ENCODE measurements at regions not wholly inside any gene's neighbourhood (a gene's known extent, or its start where the extent isn't known, plus 50 kb on each side); places are given as distances from the start of the nearest gene placed in this dataset.
"Not testable (repeated sequence)": the region's sequence is repeated elsewhere in the genome, so short reads cannot be mapped to it uniquely, and the experiment has no call there.

- no peak for ATAC-seq
- TF ChIP-seq ZC3H10 (CRISPR knock-in tag; IDR thresholded peaks at IDR 0.05), result no peak
- TF ChIP-seq ZNF565 (CRISPR knock-in tag; conservative IDR thresholded peaks at IDR 0.05; ENCODE audit: low read depth), result no peak
- TF ChIP-seq BACH2 (CRISPR knock-in tag; IDR thresholded peaks at IDR 0.05; ENCODE audit: borderline replicate concordance), result no peak
- TF ChIP-seq CSDC2 (CRISPR knock-in tag; IDR thresholded peaks at IDR 0.05), result no peak
- TF ChIP-seq OSR1 (CRISPR knock-in tag; IDR thresholded peaks at IDR 0.05), result no peak
- TF ChIP-seq TCF4 (CRISPR knock-in tag; IDR thresholded peaks at IDR 0.05; ENCODE audit: borderline replicate concordance), result no peak
- TF ChIP-seq ZFP30 (CRISPR knock-in tag; IDR thresholded peaks at IDR 0.05), result no peak
Observed at GRCh38 chrX:110532581-110532931, 173.9 kb downstream of the RTL9 start.

DNA sequence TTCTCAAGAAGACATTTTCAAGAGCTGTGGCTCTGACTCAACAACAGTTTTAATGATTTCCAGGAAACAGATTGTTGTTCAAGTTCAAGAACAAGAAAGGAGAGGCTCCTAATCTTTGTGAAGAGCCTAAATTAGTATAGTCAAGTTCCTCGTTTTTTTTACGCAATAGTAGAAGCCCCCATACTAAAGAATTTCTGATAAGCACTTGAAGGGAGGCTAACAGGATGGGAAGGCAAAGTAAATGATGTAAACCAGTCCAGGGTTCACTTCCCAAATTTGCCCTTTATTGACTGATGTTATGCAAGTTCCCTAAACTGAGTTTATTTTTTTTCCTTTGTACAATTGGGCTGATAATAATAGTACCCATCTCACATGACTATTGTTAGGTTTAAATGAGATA lies 178.2 kb downstream of the RTL9 start:
- ATAC-seq, result no peak
- TF ChIP-seq ZNF8 (CRISPR knock-in tag; IDR thresholded peaks at IDR 0.05), result no peak
- no peak for TF ChIP-seq PPARA (CRISPR knock-in tag; IDR thresholded peaks at IDR 0.05; ENCODE audit: borderline replicate concordance)

DNA sequence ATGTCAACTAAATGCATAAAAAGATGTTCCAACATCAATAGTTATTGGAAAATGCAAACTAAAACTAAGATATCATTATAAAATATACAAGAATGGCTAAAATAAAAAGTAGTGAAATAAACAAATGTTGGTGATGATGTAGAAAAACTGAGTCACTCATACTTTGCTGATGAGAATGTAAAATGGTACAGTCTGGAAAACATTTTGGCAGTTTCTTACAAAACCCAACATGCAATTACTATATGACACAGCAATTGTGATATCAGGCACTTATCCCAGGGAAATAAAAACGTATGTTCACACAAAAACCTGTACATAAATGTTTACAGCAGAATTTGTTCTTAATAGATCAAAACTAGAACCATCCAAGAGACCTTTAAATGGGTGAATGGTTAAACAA lies 182.6 kb downstream of the RTL9 start:
- no peak for ATAC-seq
- TF ChIP-seq, protein P1, sequence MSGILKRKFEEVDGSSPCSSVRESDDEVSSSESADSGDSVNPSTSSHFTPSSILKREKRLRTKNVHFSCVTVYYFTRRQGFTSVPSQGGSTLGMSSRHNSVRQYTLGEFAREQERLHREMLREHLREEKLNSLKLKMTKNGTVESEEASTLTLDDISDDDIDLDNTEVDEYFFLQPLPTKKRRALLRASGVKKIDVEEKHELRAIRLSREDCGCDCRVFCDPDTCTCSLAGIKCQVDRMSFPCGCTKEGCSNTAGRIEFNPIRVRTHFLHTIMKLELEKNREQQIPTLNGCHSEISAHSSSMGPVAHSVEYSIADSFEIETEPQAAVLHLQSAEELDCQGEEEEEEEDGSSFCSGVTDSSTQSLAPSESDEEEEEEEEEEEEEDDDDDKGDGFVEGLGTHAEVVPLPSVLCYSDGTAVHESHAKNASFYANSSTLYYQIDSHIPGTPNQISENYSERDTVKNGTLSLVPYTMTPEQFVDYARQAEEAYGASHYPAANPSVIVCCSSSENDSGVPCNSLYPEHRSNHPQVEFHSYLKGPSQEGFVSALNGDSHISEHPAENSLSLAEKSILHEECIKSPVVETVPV (CRISPR knock-in tag; IDR thresholded peaks at IDR 0.05), result no peak
- TF ChIP-seq TOX (CRISPR knock-in tag; IDR thresholded peaks at IDR 0.05; ENCODE audit: borderline replicate concordance), result no peak
- no peak for TF ChIP-seq TCF4 (CRISPR knock-in tag; IDR thresholded peaks at IDR 0.05; ENCODE audit: borderline replicate concordance)
- no peak for TF ChIP-seq ISL1 (CRISPR knock-in tag; IDR thresholded peaks at IDR 0.05)
- TF ChIP-seq ZNF565 (CRISPR knock-in tag; conservative IDR thresholded peaks at IDR 0.05; ENCODE audit: low read depth), result no peak
- no peak for TF ChIP-seq GLIS3 (CRISPR knock-in tag; IDR thresholded peaks at IDR 0.05)
- no peak for TF ChIP-seq ARNTL (CRISPR knock-in tag; IDR thresholded peaks at IDR 0.05; ENCODE audit: borderline replicate concordance, low read depth)

GRCh38 chrX:110550854-110551253 lies 192.2 kb downstream of the RTL9 start:
- not testable (repeated sequence) for ATAC-seq

- no peak for ATAC-seq
- TF ChIP-seq BACH2 (CRISPR knock-in tag; IDR thresholded peaks at IDR 0.05; ENCODE audit: borderline replicate concordance), result no peak
- no peak for TF ChIP-seq ARNTL (CRISPR knock-in tag; IDR thresholded peaks at IDR 0.05; ENCODE audit: borderline replicate concordance, low read depth)
- TF ChIP-seq, protein P2, sequence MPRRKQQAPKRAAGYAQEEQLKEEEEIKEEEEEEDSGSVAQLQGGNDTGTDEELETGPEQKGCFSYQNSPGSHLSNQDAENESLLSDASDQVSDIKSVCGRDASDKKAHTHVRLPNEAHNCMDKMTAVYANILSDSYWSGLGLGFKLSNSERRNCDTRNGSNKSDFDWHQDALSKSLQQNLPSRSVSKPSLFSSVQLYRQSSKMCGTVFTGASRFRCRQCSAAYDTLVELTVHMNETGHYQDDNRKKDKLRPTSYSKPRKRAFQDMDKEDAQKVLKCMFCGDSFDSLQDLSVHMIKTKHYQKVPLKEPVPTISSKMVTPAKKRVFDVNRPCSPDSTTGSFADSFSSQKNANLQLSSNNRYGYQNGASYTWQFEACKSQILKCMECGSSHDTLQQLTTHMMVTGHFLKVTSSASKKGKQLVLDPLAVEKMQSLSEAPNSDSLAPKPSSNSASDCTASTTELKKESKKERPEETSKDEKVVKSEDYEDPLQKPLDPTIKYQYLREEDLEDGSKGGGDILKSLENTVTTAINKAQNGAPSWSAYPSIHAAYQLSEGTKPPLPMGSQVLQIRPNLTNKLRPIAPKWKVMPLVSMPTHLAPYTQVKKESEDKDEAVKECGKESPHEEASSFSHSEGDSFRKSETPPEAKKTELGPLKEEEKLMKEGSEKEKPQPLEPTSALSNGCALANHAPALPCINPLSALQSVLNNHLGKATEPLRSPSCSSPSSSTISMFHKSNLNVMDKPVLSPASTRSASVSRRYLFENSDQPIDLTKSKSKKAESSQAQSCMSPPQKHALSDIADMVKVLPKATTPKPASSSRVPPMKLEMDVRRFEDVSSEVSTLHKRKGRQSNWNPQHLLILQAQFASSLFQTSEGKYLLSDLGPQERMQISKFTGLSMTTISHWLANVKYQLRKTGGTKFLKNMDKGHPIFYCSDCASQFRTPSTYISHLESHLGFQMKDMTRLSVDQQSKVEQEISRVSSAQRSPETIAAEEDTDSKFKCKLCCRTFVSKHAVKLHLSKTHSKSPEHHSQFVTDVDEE (CRISPR knock-in tag; IDR thresholded peaks at IDR 0.05), result no peak
- TF ChIP-seq GLIS3 (CRISPR knock-in tag; IDR thresholded peaks at IDR 0.05), result no peak
- TF ChIP-seq OSR1 (CRISPR knock-in tag; IDR thresholded peaks at IDR 0.05), result no peak
- TF ChIP-seq ZNF565 (CRISPR knock-in tag; conservative IDR thresholded peaks at IDR 0.05; ENCODE audit: low read depth), result no peak
- TF ChIP-seq PPARA (CRISPR knock-in tag; IDR thresholded peaks at IDR 0.05; ENCODE audit: borderline replicate concordance), result no peak
- no peak for TF ChIP-seq ZFP30 (CRISPR knock-in tag; IDR thresholded peaks at IDR 0.05)
- TF ChIP-seq CSDC2 (CRISPR knock-in tag; IDR thresholded peaks at IDR 0.05), result no peak
- TF ChIP-seq, protein P1 (CRISPR knock-in tag; IDR thresholded peaks at IDR 0.05), result no peak
- TF ChIP-seq ZNF70 (CRISPR knock-in tag; IDR thresholded peaks at IDR 0.05), result no peak
- TF ChIP-seq, protein P3, sequence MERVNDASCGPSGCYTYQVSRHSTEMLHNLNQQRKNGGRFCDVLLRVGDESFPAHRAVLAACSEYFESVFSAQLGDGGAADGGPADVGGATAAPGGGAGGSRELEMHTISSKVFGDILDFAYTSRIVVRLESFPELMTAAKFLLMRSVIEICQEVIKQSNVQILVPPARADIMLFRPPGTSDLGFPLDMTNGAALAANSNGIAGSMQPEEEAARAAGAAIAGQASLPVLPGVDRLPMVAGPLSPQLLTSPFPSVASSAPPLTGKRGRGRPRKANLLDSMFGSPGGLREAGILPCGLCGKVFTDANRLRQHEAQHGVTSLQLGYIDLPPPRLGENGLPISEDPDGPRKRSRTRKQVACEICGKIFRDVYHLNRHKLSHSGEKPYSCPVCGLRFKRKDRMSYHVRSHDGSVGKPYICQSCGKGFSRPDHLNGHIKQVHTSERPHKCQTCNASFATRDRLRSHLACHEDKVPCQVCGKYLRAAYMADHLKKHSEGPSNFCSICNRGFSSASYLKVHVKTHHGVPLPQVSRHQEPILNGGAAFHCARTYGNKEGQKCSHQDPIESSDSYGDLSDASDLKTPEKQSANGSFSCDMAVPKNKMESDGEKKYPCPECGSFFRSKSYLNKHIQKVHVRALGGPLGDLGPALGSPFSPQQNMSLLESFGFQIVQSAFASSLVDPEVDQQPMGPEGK (CRISPR knock-in tag; IDR thresholded peaks at IDR 0.05; ENCODE audit: borderline replicate concordance), result no peak
- TF ChIP-seq ESRRG (CRISPR knock-in tag; IDR thresholded peaks at IDR 0.05), result no peak
- no peak for TF ChIP-seq TOX (CRISPR knock-in tag; IDR thresholded peaks at IDR 0.05; ENCODE audit: borderline replicate concordance)
- no peak for TF ChIP-seq SNAI2 (CRISPR knock-in tag; IDR thresholded peaks at IDR 0.05)
Observed at GRCh38 chrX:110557864-110558263, 199.2 kb downstream of the RTL9 start.
